NB4 (cell line): ENCODE measurements at regions not wholly inside any gene's neighbourhood (a gene's known extent, or its start where the extent isn't known, plus 50 kb on each side); places are given as distances from the start of the nearest gene placed in this dataset.

Experiments used
- MYC ChIP-seq: IDR thresholded peaks from 2 replicates; pipeline ENCODE4 v1.6.1; 2011; ENCODE audit warnings: low read depth, low read length
- TF ChIP-seq, protein P1 (sequence below): IDR thresholded peaks from one replicate; pipeline ENCODE4 v1.5.1; 2012; ENCODE audit warnings: low read depth, low read length

DNA sequence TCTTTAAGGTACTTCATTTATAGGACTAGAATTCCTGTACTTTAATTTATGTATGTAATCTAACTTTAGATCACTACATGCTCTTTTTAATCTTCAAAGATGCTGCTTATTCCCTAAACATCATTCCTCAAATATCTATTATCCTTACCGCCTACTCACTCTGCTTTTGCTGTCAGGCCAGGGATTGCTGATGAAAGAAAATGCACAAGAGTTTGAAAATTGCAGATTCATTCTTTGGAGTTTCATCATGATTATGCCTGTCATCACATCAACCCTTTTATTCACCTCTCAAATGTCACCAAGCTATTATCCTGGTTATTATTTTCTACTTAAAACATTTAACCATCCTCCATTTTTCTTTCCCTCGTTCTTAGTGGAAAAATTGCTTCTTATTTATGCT lies 802.7 kb downstream of the METTL15 start:
- no peak for TF ChIP-seq MYC
- TF ChIP-seq, protein P1, sequence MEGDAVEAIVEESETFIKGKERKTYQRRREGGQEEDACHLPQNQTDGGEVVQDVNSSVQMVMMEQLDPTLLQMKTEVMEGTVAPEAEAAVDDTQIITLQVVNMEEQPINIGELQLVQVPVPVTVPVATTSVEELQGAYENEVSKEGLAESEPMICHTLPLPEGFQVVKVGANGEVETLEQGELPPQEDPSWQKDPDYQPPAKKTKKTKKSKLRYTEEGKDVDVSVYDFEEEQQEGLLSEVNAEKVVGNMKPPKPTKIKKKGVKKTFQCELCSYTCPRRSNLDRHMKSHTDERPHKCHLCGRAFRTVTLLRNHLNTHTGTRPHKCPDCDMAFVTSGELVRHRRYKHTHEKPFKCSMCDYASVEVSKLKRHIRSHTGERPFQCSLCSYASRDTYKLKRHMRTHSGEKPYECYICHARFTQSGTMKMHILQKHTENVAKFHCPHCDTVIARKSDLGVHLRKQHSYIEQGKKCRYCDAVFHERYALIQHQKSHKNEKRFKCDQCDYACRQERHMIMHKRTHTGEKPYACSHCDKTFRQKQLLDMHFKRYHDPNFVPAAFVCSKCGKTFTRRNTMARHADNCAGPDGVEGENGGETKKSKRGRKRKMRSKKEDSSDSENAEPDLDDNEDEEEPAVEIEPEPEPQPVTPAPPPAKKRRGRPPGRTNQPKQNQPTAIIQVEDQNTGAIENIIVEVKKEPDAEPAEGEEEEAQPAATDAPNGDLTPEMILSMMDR, result no peak
